Sigmoid colon (tissue), 4 donors: ENCODE measurements at regions not wholly inside any gene's neighbourhood (a gene's known extent, or its start where the extent isn't known, plus 50 kb on each side); places are given as distances from the start of the nearest gene placed in this dataset.

Experiments used
- POLR2AphosphoS5 ChIP-seq, 4 donors: sonication (generic); formaldehyde crosslinking; IDR thresholded peaks; one replicate each; pipeline ENCODE4 v1.6.1; 2017; ENCODE audit warnings: antibody characterized with exemption in 4 of 4
- TF ChIP-seq, protein P1 (sequence below), 4 experiments: fragments of 450-650 bp in 3 of 4; fragments of 200-600 bp in 1 of 4; IDR thresholded peaks; one replicate each; pipeline ENCODE4 v1.5.1; 2016 to 2019; ENCODE audit warnings: antibody characterized with exemption in 4 of 4, mild to moderate bottlenecking in 3 of 4, moderate library complexity in 2 of 4

- TF ChIP-seq POLR2AphosphoS5 (IDR thresholded peaks at IDR 0.05): no peak
- TF ChIP-seq, protein P1, sequence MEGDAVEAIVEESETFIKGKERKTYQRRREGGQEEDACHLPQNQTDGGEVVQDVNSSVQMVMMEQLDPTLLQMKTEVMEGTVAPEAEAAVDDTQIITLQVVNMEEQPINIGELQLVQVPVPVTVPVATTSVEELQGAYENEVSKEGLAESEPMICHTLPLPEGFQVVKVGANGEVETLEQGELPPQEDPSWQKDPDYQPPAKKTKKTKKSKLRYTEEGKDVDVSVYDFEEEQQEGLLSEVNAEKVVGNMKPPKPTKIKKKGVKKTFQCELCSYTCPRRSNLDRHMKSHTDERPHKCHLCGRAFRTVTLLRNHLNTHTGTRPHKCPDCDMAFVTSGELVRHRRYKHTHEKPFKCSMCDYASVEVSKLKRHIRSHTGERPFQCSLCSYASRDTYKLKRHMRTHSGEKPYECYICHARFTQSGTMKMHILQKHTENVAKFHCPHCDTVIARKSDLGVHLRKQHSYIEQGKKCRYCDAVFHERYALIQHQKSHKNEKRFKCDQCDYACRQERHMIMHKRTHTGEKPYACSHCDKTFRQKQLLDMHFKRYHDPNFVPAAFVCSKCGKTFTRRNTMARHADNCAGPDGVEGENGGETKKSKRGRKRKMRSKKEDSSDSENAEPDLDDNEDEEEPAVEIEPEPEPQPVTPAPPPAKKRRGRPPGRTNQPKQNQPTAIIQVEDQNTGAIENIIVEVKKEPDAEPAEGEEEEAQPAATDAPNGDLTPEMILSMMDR (IDR thresholded peaks at IDR 0.05): no peak
Observed at GRCh38 chr6:132198896-132199295, 202.4 kb downstream of the MOXD1 start.
